ENCODE measurements at regions not wholly inside any gene's neighbourhood (a gene's known extent, or its start where the extent isn't known, plus 50 kb on each side); places are given as distances from the start of the nearest gene placed in this dataset.

GRCh38 chr18:42137693-42138375, 182.8 kb downstream of the PIK3C3 start:
- Histone ChIP-seq H3K27ac (no peak overlapping the region), H3K4me1 (no peaks in the 10 kb centered on the region), H3K27me3 (no peaks in the 10 kb centered on the region), H3K36me3 (no peaks in the 10 kb centered on the region), H3K9me3 (no peaks in the 10 kb centered on the region), H3K4me3 (no peak overlapping the region)
- 75% methylated on average over 3 of the region's 3 CpGs for WGBS (ENCODE audit: insufficient coverage, low coverage, low lambda C conversion rate, missing lambda C conversion rate)
- no peak for DNase-seq
- intact Hi-C loops (cut with DNase I): no loop called here
- ATAC-seq: no peak
- TF ChIP-seq CTCF (IDR thresholded peaks at IDR 0.05) (no peak), POLR2A (IDR thresholded peaks at IDR 0.05) (no peak)

GRCh38 chr18:42141439-42141838, 186.4 kb downstream of the PIK3C3 start:
- H3K4me3 ChIP-seq: no peak overlapping the region
- intact Hi-C loops (cut with DNase I): no loop called here
- peak; percentile 84 to 99 (median 98) for ATAC-seq
- no peaks in the 10 kb centered on the region for H3K9me3 ChIP-seq
- H3K27me3 ChIP-seq: no peaks in the 10 kb centered on the region
- no peak for TF ChIP-seq POLR2A (IDR thresholded peaks at IDR 0.05)
- TF ChIP-seq CTCF (IDR thresholded peaks at IDR 0.05): peak in 3 of 4 donors; percentile 29 to 72 (median 42)
- 50% methylated on average over 1 of the region's 1 CpG for WGBS (ENCODE audit: insufficient coverage, low coverage, low lambda C conversion rate, missing lambda C conversion rate)
- H3K4me1 ChIP-seq: no peaks in the 10 kb centered on the region
- H3K36me3 ChIP-seq: no peaks in the 10 kb centered on the region
- peak in 1 of 3 donors; percentile 66 for DNase-seq
- no peak overlapping the region for H3K27ac ChIP-seq

GRCh38 chr18:42155024-42155423, 200.0 kb downstream of the PIK3C3 start:
- Histone ChIP-seq H3K27me3 (no peaks in the 10 kb centered on the region), H3K9me3 (no peaks in the 10 kb centered on the region), H3K27ac (no peak overlapping the region), H3K36me3 (no peaks in the 10 kb centered on the region), H3K4me1 (peaks cover 0 to 18% (median 0%) of the 10 kb centered on the region in 4 donors), H3K4me3 (no peak overlapping the region)
- TF ChIP-seq CTCF (IDR thresholded peaks at IDR 0.05): no peak
- no peak for TF ChIP-seq POLR2A (IDR thresholded peaks at IDR 0.05)
- intact Hi-C loops (cut with DNase I): no loop called here
- DNase-seq: no peak
- ATAC-seq: no peak

- no peaks in the 10 kb centered on the region for H3K9me3 ChIP-seq
These were observed 201.2 kb downstream of the PIK3C3 start for GRCh38 chr18:42156281-42156680.

More at GRCh38 chr18:42156281-42156680, 201.2 kb downstream of the PIK3C3 start:
- TF ChIP-seq POLR2A (IDR thresholded peaks at IDR 0.05): no peak
- TF ChIP-seq CTCF (IDR thresholded peaks at IDR 0.05): no peak
- no peak for DNase-seq
- Histone ChIP-seq H3K27ac (no peak overlapping the region), H3K4me1 (peaks cover 0 to 18% (median 0%) of the 10 kb centered on the region in 4 donors), H3K36me3 (no peaks in the 10 kb centered on the region), H3K27me3 (no peaks in the 10 kb centered on the region), H3K4me3 (no peak overlapping the region)
- intact Hi-C loops (cut with DNase I): no loop called here
- ATAC-seq: no peak
